Vagina (tissue), 2 donors: ENCODE measurements at regions not wholly inside any gene's neighbourhood (a gene's known extent, or its start where the extent isn't known, plus 50 kb on each side); places are given as distances from the start of the nearest gene placed in this dataset.

Experiments
- POLR2A ChIP-seq, 2 donors: fragments of 450-650 bp; IDR thresholded peaks; one replicate each; pipeline ENCODE4 v1.6.1; 2017; ENCODE audit warnings: antibody characterized with exemption in 2 of 2, mild to moderate bottlenecking in 2 of 2, moderate library complexity in 2 of 2
- POLR2AphosphoS5 ChIP-seq, 2 donors: sonication (generic); formaldehyde crosslinking; IDR thresholded peaks; one replicate each; pipeline ENCODE4 v1.9.0; 2017; ENCODE audit warnings: antibody characterized with exemption in 2 of 2, mild to moderate bottlenecking in 2 of 2, low read depth in 1 of 2; ENCODE audit not compliant: insufficient read depth in 1 of 2

DNA sequence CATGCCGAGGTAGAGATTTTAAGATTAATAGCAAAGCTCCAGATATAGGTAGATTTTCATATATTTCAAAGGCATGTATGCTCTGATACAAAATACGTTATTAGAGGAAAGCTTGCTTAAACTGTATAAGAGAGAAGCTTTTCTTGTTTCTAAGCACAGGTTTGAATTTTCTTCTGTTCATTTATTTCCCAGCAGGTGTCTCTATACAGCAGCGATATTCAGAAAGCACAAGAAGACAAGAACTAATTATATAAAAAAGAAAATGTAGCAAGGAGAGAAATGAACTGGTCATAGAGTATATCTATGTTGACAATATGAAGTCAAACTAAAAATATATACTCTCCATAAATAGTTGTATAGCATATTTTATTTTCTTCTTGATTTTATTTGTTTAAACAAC, 307.4 kb upstream of the NOVA1 start:
- TF ChIP-seq POLR2AphosphoS5 (IDR thresholded peaks at IDR 0.05; ENCODE audit: insufficient read depth in 1 of 2, low read depth in 1 of 2) (no peak), POLR2A (IDR thresholded peaks at IDR 0.05) (no peak)
